Loucy (cell line): ENCODE measurements at regions not wholly inside any gene's neighbourhood (a gene's known extent, or its start where the extent isn't known, plus 50 kb on each side); places are given as distances from the start of the nearest gene placed in this dataset.

Source experiments
- H2AFZ ChIP-seq: fragments of 200-600 bp; sonication (generic); 2 replicates; pipeline ENCODE4 v1.6.0; 2016; ENCODE audit warnings: antibody characterized with exemption, mild to moderate bottlenecking, low read length, moderate library complexity
- H3F3A ChIP-seq: fragments of 200-600 bp; 2 replicates; pipeline ENCODE4 v1.6.0; 2016; ENCODE audit warnings: antibody characterized with exemption, low read depth, mild to moderate bottlenecking
- H3K27me3 ChIP-seq: fragments of 200-600 bp; sonication (generic); 2 replicates; pipeline ENCODE4 v1.6.1; 2014; ENCODE audit warnings: low read length, mild to moderate bottlenecking; ENCODE audit not compliant: insufficient read depth, poor library complexity, severe bottlenecking
- H3K36me3 ChIP-seq: fragments of 200-600 bp; sonication (generic); 2 replicates; pipeline ENCODE4 v1.6.1; 2016; ENCODE audit warnings: low read length; ENCODE audit not compliant: insufficient read depth
- H3K4me1 ChIP-seq: fragments of 200-600 bp; sonication (generic); 2 replicates; pipeline ENCODE4 v1.5.1; 2014; ENCODE audit warnings: low read length, mild to moderate bottlenecking; ENCODE audit not compliant: insufficient read depth, poor library complexity, severe bottlenecking
- H3K4me2 ChIP-seq: fragments of 200-600 bp; sonication (generic); 2 replicates; pipeline ENCODE4 v1.6.0; 2014; ENCODE audit warnings: antibody characterized with exemption, low read length, low read depth, mild to moderate bottlenecking; ENCODE audit not compliant: poor library complexity, severe bottlenecking
- H3K4me3 ChIP-seq: fragments of 200-600 bp; sonication (generic); 2 replicates; pipeline ENCODE4 v1.5.1; 2014; ENCODE audit warnings: low read length, mild to moderate bottlenecking, mixed read lengths; ENCODE audit not compliant: poor library complexity, severe bottlenecking
- H3K79me2 ChIP-seq: fragments of 200-600 bp; sonication (generic); 2 replicates; pipeline ENCODE4 v1.6.1; 2014; ENCODE audit warnings: low read length; ENCODE audit not compliant: insufficient read depth
- H3K9ac ChIP-seq: fragments of 200-600 bp; sonication (generic); 2 replicates; pipeline ENCODE4 v1.6.0; 2014; ENCODE audit warnings: mild to moderate bottlenecking, low read depth, low read length, moderate library complexity; ENCODE audit not compliant: poor library complexity, severe bottlenecking
- H3K9me2 ChIP-seq: fragments of 200-600 bp; sonication (generic); replicated peaks from 2 replicates; pipeline ENCODE4 v1.6.1; 2016; ENCODE audit warnings: low read depth, low read length, mixed read lengths
- H3K9me3 ChIP-seq: fragments of 200-600 bp; sonication (generic); 2 replicates; pipeline ENCODE4 v1.6.1; 2014; ENCODE audit warnings: mild to moderate bottlenecking, antibody characterized with exemption, low read length, low read depth; ENCODE audit not compliant: insufficient read depth
- H4K20me1 ChIP-seq: fragments of 200-600 bp; sonication (generic); 2 replicates; pipeline ENCODE4 v1.6.0; 2014; ENCODE audit warnings: antibody characterized with exemption, low read length, mild to moderate bottlenecking; ENCODE audit not compliant: insufficient read depth, poor library complexity, severe bottlenecking
- CTCF ChIP-seq: fragments of 200-600 bp; sonication (generic); conservative IDR thresholded peaks from 2 replicates; pipeline ENCODE4 v1.5.1; 2014; ENCODE audit warnings: mild to moderate bottlenecking, antibody characterized with exemption, low read length
- EZH2phosphoT487 ChIP-seq: fragments of 200-600 bp; IDR thresholded peaks from 2 replicates; pipeline ENCODE4 v1.6.1; 2018; ENCODE audit warnings: antibody characterized with exemption, mild to moderate bottlenecking, moderate library complexity, borderline replicate concordance

DNA sequence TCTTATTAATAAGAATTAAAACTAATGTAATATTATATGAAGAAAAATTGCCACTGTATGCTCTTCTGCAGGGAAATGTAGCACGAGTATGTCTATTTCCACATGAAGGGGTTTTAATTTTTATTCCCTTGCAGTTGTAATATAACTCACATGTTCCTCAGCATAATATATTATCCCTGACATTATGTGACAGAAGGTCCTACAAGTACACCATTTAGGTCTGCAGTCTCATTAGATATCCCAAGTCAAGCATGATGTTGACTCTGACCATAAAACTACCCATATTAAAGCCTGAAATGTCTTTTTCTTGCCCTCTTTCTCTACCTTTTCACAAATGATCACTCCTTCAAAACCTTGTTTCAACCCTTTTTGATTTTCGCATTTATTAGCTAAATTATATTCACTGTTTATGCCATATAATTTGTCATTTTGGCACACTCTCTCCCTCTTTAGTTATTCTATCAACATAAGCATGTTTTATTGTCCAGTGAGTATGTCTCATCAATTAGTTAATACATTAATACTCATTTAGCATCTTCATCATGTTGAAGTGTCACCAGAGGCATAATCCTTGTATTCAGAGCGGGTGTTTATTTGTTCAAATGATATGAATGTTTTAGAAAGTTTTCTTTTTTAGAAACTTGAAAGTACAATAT lies 532.8 kb downstream of the MAT2B start:
- Histone ChIP-seq H3K9ac (no peak overlapping the region), H3K36me3 (no peaks in the 10 kb centered on the region), H3K4me1 (no peaks in the 10 kb centered on the region), H3F3A (no peaks in the 10 kb centered on the region), H4K20me1 (no peaks in the 10 kb centered on the region), H3K9me3 (no peaks in the 10 kb centered on the region), H3K4me2 (no peak overlapping the region), H2AFZ (no peak overlapping the region), H3K79me2 (no peaks in the 10 kb centered on the region), H3K4me3 (no peak overlapping the region), H3K9me2 (no peaks in the 10 kb centered on the region), H3K27me3 (no peaks in the 10 kb centered on the region)
- TF ChIP-seq CTCF (no peak), EZH2phosphoT487 (no peak)

DNA sequence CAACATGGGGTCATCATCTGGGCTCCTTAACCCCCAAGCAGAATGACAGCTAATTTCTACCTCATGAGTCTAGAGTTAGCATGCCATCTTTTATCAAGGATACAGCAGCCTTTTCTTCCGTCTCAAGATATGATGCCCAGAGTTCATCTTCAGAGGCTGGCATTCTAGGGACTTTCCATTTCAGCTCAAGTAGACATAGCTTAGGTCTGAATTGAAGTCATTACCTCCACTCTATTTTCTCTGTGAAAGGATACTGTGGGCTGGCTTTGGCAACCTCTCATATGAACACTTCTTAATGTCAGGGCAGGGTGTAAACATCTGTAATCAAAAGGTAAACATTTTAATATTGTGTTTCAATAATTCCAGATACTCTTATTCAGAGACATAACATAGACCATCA lies 535.7 kb downstream of the MAT2B start:
- no peaks in the 10 kb centered on the region for H3K4me1 ChIP-seq
- no peak overlapping the region for H3K4me2 ChIP-seq
- no peaks in the 10 kb centered on the region for H4K20me1 ChIP-seq
- no peak overlapping the region for H3K4me3 ChIP-seq
- no peaks in the 10 kb centered on the region for H3K79me2 ChIP-seq
- no peaks in the 10 kb centered on the region for H3K27me3 ChIP-seq
- no peak overlapping the region for H3K9ac ChIP-seq
- H3K9me2 ChIP-seq, result no peaks in the 10 kb centered on the region
- no peaks in the 10 kb centered on the region for H3K36me3 ChIP-seq
- TF ChIP-seq EZH2phosphoT487 (no peak), CTCF (no peak)
- H3F3A ChIP-seq, result no peaks in the 10 kb centered on the region
- no peak overlapping the region for H2AFZ ChIP-seq
- no peaks in the 10 kb centered on the region for H3K9me3 ChIP-seq

- H3F3A ChIP-seq, result no peaks in the 10 kb centered on the region
- no peak overlapping the region for H3K9ac ChIP-seq
- no peaks in the 10 kb centered on the region for H3K36me3 ChIP-seq
- H3K9me3 ChIP-seq, result no peaks in the 10 kb centered on the region
- H3K4me1 ChIP-seq, result no peaks in the 10 kb centered on the region
- H3K4me3 ChIP-seq, result no peak overlapping the region
- H2AFZ ChIP-seq, result no peak overlapping the region
- no peaks in the 10 kb centered on the region for H3K9me2 ChIP-seq
- TF ChIP-seq EZH2phosphoT487 (no peak), CTCF (no peak)
- H3K4me2 ChIP-seq, result no peak overlapping the region
- no peaks in the 10 kb centered on the region for H3K79me2 ChIP-seq
- no peaks in the 10 kb centered on the region for H3K27me3 ChIP-seq
- no peaks in the 10 kb centered on the region for H4K20me1 ChIP-seq
These were observed 543.0 kb downstream of the MAT2B start for GRCh38 chr5:164048359-164048926.
